AG09309 (cell line): ENCODE measurements at regions not wholly inside any gene's neighbourhood (a gene's known extent, or its start where the extent isn't known, plus 50 kb on each side); places are given as distances from the start of the nearest gene placed in this dataset.

Experiments used
- DNase-seq: peaks from one replicate; pipeline ENCODE4 v3.0.0-alpha.2; 2010; ENCODE audit warnings: low read depth
- H3K4me3 ChIP-seq: 2 replicates; pipeline ENCODE4 v1.5.1; 2011; ENCODE audit warnings: mild to moderate bottlenecking, low read depth, low read length, moderate library complexity; ENCODE audit not compliant: control insufficient read depth
- CTCF ChIP-seq: IDR thresholded peaks from 2 replicates; pipeline ENCODE4 v1.5.1; 2011; ENCODE audit warnings: mild to moderate bottlenecking, low read depth, low read length, inconsistent platforms; ENCODE audit not compliant: insufficient read depth, control insufficient read depth; ENCODE audit errors: missing control alignments

GRCh38 chr6:56407883-56408410 lies 160.6 kb upstream of the COL21A1 start:
- TF ChIP-seq CTCF: no peak
- no peak for DNase-seq
- no peak overlapping the region for H3K4me3 ChIP-seq

DNA sequence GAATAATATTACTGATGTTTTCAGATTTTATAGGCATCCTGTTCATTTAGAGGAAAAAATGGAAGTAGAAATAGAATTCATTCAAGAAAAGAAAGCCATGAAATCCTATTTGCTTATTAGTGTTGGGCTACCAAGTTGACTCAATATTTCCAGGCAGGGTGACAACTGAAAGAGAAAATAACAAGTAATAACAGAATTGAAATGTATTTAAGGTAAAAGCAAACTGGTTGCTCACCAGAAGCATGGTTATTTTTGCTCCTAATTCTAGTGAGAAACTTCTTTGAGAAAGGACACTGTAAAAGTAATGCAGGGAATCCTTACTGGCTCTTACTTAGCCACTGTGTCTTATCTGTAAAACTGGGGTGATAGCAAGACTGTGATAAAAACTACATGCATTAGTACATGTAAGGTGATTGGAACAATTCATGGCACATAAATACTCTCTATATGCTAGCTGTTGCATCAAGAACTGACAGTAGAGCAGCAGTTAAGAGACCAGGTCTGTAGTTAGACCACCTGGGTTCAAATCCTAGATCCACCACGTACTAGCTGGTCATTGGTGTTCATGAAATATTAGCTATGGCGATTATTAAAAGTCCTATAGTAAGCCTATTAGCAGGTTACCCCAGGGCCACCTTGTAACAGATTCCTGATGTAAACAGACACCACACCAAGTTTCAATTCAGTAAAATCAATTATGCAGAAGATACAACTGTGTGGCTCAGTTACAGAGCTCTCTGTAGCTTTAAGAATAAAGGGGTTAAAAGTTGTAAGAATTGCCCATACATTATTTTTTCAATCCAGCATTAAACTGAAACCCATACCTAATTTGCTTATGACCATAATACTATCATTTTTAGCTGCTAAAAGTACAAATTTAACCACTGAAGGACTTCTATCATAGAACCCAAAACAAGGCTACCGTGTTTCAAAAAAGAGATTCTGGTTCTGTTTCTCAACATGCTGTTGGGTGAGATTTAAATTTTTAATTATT lies 159.2 kb upstream of the COL21A1 start:
- no peak for DNase-seq
- H3K4me3 ChIP-seq: no peak overlapping the region
- no peak for TF ChIP-seq CTCF

- TF ChIP-seq CTCF: no peak
- DNase-seq: no peak
- no peak overlapping the region for H3K4me3 ChIP-seq
These were observed 157.2 kb upstream of the COL21A1 start for GRCh38 chr6:56404599-56404998.

- H3K4me3 ChIP-seq: no peak overlapping the region
- no peak for DNase-seq
- TF ChIP-seq CTCF: no peak
These were observed 156.4 kb upstream of the COL21A1 start for GRCh38 chr6:56403745-56404144.

DNA sequence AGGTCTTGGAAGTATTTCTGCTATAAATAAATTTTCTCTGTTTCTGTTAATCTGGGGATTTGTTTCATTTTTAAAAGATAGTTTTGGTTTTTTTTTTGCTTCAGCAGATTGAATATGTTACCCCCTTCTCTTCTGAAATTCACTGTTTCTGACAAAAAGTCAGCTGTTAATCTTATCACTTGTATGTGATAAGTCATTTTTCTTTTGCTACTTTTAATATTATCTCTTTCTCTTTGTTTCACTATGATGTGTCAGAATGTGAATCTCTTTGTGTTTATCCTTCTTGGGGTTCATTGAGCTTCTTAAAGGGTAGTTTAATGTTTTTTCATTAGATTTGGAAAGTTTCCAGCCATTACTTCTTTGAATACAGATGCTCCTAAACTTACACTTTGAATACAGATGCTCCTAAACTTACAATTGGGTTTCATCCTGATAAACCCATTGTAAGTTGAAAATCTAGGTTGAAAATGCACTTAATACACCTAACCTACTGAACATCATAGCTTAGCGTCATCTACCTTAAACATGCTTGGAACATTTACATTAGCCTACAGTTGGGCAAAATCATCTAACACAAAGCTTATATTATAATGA lies 154.2 kb upstream of the COL21A1 start:
- H3K4me3 ChIP-seq: no peak overlapping the region
- TF ChIP-seq CTCF: no peak
- DNase-seq: no peak

- no peak for TF ChIP-seq CTCF
- no peak overlapping the region for H3K4me3 ChIP-seq
- no peak for DNase-seq
These were observed 152.9 kb upstream of the COL21A1 start for GRCh38 chr6:56400273-56400672.
